Peyer's patch (tissue), 4 donors: ENCODE measurements at regions not wholly inside any gene's neighbourhood (a gene's known extent, or its start where the extent isn't known, plus 50 kb on each side); places are given as distances from the start of the nearest gene placed in this dataset.

Source experiments
- DNase-seq, 3 donors: peaks; one replicate each; pipeline ENCODE4 v3.0.0-alpha.2; 2017 to 2019
- H3K27ac ChIP-seq, 4 donors: fragments of 200-600 bp; sonication (generic); one replicate each; pipeline ENCODE4 v1.5.1; 2016 to 2019
- H3K27me3 ChIP-seq, 2 donors: fragments of 200-600 bp; sonication (generic); one replicate each; pipeline ENCODE4 v1.5.1; 2019
- H3K36me3 ChIP-seq, 3 donors: fragments of 200-600 bp; sonication (generic); one replicate each; pipeline ENCODE4 v1.5.1; 2016 to 2019
- H3K4me1 ChIP-seq, 4 donors: fragments of 200-600 bp; sonication (generic); one replicate each; pipeline ENCODE4 v1.5.1; 2016 to 2019
- H3K4me3 ChIP-seq, 4 donors: fragments of 200-600 bp; sonication (generic); 1 replicate in 3 of 4; 2 replicates in 1 of 4; pipeline ENCODE4 v1.5.1; 2016 to 2019; ENCODE audit warnings: mild to moderate bottlenecking in 1 of 4
- H3K9me3 ChIP-seq, 4 donors: fragments of 200-600 bp; sonication (generic); one replicate each; pipeline ENCODE4 v1.5.1; 2016 to 2019; ENCODE audit warnings: mild to moderate bottlenecking in 1 of 4
- CTCF ChIP-seq, 6 experiments: fragments of 450-650 bp in 4 of 6; fragments of 200-600 bp in 2 of 6; sonication (generic) in 1 of 6; IDR thresholded peaks; one replicate each; pipeline ENCODE4 v1.5.1; 2017 to 2019; ENCODE audit warnings: antibody characterized with exemption in 6 of 6, mild to moderate bottlenecking in 3 of 6, moderate library complexity in 1 of 6
- POLR2A ChIP-seq, 2 donors: fragments of 450-650 bp; IDR thresholded peaks; one replicate each; pipeline ENCODE4 v1.5.1; 2017; ENCODE audit warnings: antibody characterized with exemption in 2 of 2, mild to moderate bottlenecking in 2 of 2, moderate library complexity in 2 of 2

- Histone ChIP-seq H3K4me1 (no peaks in the 10 kb centered on the region), H3K36me3 (no peaks in the 10 kb centered on the region), H3K9me3 (no peaks in the 10 kb centered on the region), H3K4me3 (no peak overlapping the region), H3K27me3 (no peaks in the 10 kb centered on the region), H3K27ac (no peak overlapping the region)
- TF ChIP-seq CTCF (IDR thresholded peaks at IDR 0.05) (no peak), POLR2A (IDR thresholded peaks at IDR 0.05) (no peak)
- DNase-seq = no peak
Measured at GRCh38 chr4:106594291-106594952, 225.8 kb upstream of the GIMD1 start.

GRCh38 chr4:106588891-106589290 is 220.3 kb upstream of the GIMD1 start:
- Histone ChIP-seq H3K36me3 (no peaks in the 10 kb centered on the region), H3K27me3 (no peaks in the 10 kb centered on the region), H3K4me1 (no peaks in the 10 kb centered on the region), H3K4me3 (no peak overlapping the region), H3K9me3 (no peaks in the 10 kb centered on the region), H3K27ac (no peak overlapping the region)
- TF ChIP-seq CTCF (IDR thresholded peaks at IDR 0.05) = no peak
- no peak for TF ChIP-seq POLR2A (IDR thresholded peaks at IDR 0.05)
- no peak for DNase-seq

GRCh38 chr4:106587558-106587957 is 219.0 kb upstream of the GIMD1 start:
- no peaks in the 10 kb centered on the region for H3K4me1 ChIP-seq
- no peak overlapping the region for H3K27ac ChIP-seq
- TF ChIP-seq CTCF (IDR thresholded peaks at IDR 0.05) (no peak), POLR2A (IDR thresholded peaks at IDR 0.05) (no peak)
- no peak for DNase-seq
- H3K4me3 ChIP-seq = no peak overlapping the region
- H3K9me3 ChIP-seq = no peaks in the 10 kb centered on the region
- H3K36me3 ChIP-seq = no peaks in the 10 kb centered on the region
- no peaks in the 10 kb centered on the region for H3K27me3 ChIP-seq

- Histone ChIP-seq H3K27ac (no peak overlapping the region), H3K9me3 (no peaks in the 10 kb centered on the region), H3K36me3 (no peaks in the 10 kb centered on the region), H3K4me1 (no peaks in the 10 kb centered on the region), H3K27me3 (no peaks in the 10 kb centered on the region), H3K4me3 (no peak overlapping the region)
- no peak for DNase-seq
- TF ChIP-seq CTCF (IDR thresholded peaks at IDR 0.05) = no peak
- TF ChIP-seq POLR2A (IDR thresholded peaks at IDR 0.05) = no peak
Measured at GRCh38 chr4:106585915-106586349, 217.4 kb upstream of the GIMD1 start.

GRCh38 chr4:106584337-106584989 is 215.9 kb upstream of the GIMD1 start:
- Histone ChIP-seq H3K27ac (no peak overlapping the region), H3K27me3 (no peaks in the 10 kb centered on the region), H3K36me3 (no peaks in the 10 kb centered on the region), H3K4me3 (no peak overlapping the region), H3K4me1 (no peaks in the 10 kb centered on the region), H3K9me3 (no peaks in the 10 kb centered on the region)
- no peak for DNase-seq
- TF ChIP-seq CTCF (IDR thresholded peaks at IDR 0.05) (no peak), POLR2A (IDR thresholded peaks at IDR 0.05) (no peak)
